Bone marrow (tissue), 2 donors: ENCODE measurements at regions not wholly inside any gene's neighbourhood (a gene's known extent, or its start where the extent isn't known, plus 50 kb on each side); places are given as distances from the start of the nearest gene placed in this dataset.

Experiments used
- DNase-seq, 2 donors: peaks; one replicate each; lab custom pipeline; 2025; lab: John Stamatoyannopoulos, UW

DNA sequence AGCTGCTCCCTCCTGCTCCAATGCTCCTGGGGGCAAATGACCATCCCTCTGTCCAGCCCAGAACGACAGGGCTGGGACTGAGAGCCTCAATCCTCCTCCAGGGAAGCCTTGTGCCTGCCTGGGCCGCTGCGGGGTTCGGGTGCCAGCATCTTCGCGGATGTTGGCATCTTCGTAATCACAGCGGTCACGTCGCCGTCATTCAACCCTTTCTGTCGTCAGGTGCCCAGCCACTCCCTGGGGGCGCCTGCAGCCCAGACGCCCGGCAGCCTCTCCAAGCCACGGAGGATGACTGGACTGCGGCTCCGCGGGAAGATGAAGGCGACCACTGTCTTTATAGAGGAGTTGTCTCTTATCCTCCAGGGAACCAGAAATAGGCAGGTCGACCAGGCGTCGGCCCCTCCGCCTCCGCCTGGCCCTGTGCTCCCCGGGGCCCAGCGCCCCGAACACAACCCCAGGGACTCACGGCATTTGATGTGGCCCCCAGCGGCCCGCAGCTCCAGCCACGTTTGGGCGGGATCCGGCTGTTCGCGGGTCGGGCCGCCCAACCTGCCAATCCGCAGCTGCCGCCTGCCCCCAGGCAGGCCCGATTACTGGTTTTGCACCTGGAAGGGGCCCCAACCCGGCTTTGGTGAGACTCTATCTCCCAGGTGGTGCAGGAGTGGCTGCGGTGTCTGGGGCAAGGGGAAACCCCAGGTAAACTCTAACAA is 113.9 kb downstream of the THNSL2 start:
- DNase-seq, result no peak

DNA sequence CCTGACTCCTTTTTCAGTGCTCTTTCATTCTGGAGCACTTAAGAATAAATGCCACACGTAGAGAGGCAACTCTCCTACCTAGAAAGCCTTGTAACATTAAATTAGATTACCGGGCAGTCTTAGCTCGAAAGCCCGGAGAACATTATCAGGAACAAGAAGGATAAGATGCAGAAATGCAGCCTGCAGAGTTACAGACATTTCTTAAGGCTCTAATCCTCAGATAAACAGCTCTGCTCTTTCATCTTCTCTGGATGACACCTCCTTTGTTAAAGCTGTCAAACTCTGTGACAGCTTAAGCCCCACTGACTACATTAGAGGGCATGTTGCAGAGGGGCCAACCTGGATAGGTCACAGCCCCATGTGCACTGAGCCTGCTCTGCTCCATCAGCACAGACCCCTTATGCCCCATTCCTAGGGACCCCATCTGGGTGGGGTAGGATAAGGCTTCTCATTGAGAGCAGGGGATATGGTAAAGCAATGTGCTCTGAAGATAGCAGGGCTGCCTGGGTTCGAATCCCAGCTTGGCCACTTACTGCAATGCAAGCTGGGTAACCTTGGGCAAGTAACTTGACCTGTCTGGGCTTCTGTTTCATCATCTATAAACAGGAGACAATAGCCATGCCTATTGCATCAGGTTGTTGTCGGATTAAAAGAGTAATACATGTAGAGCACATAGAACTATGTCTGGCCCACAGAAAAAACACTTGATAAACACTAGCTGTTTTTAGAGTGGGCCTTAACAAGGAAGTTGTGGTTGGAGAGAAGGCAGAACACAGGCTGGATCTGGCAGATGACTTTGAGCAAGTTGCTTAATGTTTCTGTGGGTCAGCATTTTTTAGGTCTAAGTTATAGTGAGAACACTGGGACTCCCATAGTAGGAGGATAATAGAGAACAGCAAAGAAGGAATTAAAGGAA is 111.4 kb downstream of the THNSL2 start:
- DNase-seq, result no peak

DNA sequence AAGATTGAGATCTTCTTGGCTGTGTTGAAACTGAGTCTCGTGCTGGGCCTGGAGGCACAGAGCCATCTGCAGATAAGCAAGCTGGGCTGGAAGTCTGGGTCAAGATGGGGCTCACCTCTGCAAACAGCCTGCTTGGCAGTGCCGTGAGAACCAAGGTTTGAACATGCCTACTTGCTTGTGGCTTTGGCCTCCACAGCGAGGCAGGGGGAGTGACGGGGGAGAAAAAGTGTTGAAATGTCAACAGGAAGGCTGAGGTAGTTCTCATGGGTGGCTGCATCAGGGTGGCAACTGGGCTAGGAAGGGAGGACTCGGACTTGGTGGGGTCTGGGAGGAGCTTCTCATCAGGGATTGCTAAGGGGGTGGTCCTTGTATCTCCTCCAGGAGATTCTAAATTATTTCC is 99.7 kb downstream of the THNSL2 start:
- DNase-seq, result no peak

DNA sequence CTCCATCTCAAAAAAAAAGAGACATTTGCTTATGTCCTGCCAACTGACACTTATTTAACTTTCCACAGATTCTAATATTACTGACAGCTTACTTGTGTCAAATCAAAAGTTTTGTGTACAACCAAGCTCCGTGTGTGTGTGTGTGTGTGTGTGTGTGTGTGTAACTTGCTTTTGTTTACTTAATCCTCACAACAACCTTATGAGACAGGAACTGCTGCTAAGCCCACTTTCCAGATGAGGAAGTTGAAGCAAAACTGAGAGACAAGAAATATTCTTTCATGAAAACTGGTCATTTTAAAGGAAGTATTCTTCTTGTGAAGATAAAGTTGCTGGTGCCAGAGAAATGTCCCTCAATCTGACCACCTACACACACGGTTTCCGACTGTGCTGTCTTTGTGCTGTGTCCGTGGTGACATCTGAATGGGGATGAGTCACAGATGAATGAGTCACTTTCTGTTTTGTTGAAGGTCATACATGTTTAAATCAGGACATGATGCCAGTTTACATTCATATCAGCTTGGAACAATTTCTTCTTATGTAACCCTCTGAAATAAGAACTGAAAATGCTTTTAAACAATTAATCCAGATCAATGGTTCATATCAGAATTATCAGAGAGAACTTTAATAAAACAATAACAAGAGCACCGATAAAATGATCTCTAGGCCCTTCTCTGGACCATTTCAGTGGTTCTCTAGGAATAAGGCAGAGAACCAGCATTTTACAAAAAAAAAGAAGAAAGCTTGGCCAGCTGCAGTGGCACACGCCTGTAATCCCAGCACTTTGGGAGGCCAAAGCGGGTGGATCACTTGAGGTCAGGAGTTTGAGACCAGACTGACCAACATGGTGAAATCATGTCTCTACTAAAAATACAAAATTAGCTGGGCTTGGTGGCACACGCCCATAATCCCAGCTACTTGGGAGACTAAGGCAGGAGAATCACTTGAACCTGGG is 95.5 kb downstream of the THNSL2 start:
- peak in 1 of 2 donors; percentile 11 for DNase-seq

DNA sequence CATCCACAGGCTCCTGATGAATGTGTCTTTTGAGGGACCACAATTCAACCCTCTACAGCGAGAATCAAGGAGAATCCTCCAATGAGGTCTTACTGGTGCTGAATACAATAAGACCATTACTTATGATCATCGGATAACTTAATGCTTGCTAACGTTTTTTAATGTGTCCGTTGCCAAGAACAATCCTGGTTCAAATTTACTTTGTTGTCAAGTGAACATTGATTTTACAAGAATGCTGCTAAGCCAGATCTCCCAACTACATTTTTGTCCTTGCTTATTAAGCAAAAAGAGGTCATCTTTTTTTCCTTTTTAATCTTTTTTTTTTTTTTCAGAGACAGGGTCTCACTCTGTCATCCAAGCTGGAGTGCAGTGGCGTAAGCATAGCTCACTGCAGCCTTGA is 93.7 kb downstream of the THNSL2 start:
- DNase-seq, result no peak

DNA sequence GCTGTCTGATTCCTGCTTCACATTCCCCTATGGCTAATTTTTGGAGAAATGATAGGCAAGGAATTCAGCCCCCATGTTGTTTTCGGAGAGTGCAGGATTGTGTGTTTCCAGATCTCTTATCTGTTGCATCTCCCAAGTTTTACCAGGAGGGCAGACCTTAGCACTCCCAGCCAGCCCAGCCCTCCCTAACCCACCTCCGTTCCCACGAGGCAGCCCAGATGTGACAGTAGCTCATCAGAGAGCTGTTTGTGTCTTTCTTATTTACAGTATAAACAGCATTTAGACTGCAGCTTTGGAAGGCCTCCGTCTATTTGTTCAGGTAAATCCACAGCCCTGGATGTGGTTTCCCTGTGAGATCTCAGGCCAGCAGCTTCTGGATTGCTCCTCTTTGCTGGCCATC is 91.6 kb downstream of the THNSL2 start:
- no peak for DNase-seq

DNA sequence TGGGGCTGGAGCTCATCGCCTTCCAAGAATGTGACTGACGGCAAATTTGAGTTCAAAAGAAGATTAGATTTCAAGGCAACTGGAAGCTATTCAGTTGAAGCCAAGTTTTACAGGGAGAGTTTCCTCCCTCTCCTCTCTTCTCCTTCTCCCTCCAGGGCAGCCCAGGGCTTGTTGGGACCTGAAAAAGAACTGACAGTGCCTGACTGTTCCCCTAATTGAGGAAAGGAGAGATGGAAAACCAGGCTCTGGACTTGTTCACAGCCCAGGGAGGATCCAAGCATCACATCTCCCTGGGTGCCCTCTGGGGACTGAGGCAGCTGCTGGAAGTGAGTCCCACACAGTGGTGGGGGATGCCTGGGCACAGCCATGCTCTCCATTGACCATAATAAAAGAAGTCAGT is 88.1 kb downstream of the THNSL2 start:
- no peak for DNase-seq

DNA sequence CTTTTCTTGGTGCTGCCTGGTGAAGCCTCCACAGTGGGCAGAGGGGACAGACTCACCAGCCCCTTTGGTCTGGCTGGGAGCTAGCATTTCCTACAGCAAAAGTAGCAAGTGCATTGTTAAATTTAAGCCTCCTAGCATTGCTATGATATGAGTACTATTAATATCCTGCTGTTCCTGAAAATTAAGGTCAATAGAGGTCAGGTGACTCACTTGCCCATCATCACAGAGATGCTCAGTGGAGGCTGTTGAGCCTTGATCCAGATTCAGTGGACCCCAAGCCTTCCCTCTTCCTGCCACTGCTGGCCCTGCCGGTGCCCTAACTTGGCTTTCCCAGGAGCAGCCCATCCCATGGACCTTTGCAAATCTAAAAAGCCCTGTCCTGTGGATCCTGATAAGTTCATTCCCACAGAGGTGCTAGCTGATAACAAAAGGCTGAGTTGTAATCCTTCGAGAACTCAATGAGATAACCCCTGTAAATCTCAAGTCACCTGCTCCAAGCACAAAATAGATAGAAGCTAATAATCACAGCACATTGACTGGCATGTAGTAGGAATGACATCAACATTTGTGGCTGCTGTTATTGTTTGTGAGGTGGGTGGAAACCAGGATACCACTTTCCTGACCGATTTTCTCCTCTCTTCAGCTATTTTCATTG is 84.4 kb downstream of the THNSL2 start:
- no peak for DNase-seq

DNA sequence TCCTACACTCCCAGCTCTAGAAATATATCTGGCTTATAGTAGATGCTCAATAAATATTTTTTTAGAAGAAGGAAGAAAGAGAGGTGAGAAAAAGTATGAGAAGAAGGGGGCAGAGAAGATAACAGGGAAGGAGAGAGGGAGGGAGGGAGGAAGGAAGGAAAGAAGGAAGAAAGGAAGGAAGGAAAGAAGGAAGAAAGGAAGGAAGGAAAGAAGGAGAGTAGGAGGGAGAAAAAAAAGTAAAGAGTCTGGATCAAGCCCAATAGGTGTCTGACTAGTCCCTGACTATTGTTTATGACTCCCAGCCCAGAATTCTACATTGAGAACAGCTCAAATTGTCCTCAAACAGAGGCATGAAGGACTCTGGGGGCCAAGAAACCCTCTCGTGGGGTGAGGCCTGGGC is 83.9 kb downstream of the THNSL2 start:
- no peak for DNase-seq

DNA sequence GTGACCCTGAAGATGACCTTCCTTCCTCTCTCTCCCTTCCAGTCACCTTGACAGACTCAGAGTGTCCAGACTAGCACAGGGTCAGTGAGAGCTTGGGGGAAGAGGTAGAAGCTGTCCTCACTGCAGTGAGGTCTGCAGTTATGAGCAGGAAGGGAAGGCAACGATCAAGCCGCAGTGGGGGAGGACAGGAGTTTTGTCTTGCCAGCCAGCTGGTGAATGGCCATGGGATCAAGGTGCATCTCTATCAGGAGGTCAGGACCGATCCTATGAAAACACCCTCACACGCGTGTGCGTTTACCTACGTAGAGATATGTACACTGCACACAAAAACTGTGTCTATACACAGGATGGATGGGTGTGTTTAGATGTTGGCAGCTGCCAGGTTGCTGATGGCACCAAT is 83.2 kb downstream of the THNSL2 start:
- DNase-seq, result no peak

DNA sequence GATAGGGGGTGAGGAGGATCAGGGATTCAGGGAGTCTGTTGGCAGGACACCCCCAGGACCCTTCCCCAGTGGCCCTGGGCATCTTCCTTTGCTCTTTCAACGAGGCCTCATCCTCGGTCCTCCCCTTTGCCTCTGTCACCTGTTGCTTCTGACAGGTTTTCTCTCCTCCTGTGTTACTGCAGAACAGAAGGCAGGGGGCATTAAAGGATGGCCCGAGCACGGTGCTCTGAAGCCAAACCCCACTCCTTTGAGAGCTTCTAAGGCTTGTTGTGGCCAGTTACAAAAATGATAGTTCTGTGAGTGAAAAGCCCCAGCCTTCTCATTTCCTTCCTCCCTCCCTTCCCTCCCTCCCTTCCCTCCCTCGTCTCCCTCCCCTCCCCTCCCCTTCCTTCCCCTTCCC is 82.5 kb downstream of the THNSL2 start:
- DNase-seq, result no peak

DNA sequence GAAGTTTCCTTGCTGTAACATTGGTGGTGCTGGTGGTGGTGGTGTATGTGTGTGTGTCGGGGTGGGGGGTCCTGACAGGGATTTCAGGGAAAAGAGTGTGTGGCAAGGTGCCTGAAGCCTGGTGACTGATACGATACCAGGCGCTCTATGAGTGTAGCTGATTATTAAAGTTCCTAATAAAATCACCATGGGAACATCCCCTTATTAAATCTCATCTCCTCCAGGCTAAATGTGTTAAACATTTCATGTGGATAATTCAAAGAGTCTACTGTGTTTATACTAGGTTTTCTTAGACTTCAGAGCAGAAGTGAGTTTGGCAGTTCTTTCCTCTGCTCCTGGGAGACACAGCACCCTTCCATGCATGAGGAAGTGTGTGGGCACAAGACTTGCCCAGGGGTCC is 82.0 kb downstream of the THNSL2 start:
- no peak for DNase-seq

DNA sequence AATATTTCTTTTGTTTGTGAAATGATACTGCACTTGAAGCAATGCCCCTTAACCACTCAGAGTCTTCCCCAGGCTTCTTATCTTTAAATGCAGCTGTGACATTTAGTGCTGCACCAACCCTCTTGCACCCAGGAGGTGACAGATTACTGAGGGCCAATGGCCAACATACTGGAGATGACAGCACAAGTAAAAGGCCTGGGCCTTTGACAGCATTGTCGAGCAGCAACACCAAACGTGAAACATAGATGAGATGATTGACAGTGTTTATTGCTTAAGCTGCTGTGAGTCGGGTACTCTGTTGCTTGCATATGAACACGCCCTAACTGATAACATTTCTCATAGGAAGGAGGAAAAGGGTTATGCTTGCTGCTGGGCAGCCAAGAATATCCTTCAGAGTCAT is 80.3 kb downstream of the THNSL2 start:
- DNase-seq, result no peak

DNA sequence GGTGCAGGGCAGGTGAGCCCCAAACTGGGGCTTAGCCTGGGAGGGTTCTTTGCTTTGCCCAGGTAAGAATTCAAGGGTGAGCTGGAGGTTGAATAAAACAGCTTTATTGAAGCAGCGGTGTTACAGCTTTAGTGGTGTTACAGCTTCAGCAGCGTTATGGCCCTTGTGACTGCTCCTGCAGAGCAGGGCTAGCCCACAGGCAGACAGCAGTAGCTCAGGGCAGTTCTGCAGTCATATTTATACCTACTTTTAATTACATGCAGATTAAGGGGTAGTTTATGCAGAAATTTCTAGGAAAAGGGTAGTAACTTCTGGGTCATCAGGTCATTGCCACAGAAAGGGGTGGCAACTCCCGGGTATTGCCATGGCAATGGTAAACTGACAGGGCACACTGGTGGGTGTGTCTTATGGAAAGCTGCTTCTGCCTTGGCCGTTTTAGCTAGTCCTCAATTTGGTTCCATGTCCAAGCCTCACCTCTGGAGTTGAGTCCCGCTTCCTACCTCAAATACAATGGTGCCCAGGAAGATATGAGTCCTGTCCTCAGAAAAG is 78.2 kb downstream of the THNSL2 start:
- no peak for DNase-seq

DNA sequence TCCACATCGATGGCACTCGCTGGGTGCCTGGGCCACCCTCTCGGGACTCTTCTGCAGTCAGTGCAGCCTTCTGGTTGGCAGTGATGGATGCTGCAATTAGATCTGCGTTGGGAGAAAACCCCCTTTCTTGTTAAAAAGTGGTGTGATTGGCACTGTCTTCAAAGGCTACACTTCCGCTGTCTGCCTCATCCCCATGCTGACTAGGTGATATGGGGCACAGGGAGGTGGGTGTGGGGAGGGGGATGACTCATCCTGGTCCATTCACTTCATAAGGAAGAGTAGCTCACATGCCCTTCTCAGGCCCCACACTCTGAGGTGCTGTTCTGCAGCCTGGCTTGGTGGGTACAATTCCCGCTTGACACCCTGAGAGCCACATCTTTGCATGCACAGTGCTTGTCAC is 77.4 kb downstream of the THNSL2 start:
- no peak for DNase-seq

DNA sequence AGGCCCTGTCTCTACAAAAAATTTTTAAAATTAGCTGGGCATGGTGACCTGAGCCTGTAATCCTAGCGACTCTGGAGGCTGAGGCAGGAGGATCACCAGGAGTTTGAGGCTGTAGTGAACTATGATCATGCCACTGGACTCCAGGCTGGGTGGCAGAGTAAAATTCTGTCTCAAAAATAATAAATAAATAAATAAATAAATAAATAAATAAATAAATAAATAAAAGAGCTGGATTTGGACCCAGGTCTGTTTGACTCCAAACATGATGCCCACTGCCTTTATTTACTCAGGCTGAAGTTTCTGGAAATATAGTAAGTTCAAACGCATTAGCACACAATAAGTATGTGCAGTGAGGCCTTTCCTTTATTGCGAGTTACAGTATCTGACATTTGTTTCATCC is 75.0 kb downstream of the THNSL2 start:
- no peak for DNase-seq

DNA sequence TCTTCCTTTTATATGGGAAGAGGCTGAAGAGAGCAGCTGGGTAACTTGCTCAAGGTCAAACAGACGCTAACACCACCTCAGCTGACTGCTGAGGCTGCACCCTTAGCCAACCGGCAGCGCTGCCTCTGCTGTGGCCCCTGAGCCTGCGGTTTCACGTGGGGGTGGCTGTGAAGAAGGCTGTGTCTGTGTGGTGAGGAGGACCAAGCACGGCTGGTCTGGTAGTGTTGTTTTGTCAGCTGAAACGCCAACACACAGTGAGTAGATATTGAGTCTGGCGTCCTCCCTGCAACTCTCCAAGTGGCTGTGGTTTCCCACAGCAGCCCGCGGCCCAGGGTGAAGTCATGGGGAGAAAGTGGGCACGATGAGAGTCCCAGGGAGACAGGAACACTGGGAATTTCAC is 69.6 kb downstream of the THNSL2 start:
- DNase-seq, result no peak

DNA sequence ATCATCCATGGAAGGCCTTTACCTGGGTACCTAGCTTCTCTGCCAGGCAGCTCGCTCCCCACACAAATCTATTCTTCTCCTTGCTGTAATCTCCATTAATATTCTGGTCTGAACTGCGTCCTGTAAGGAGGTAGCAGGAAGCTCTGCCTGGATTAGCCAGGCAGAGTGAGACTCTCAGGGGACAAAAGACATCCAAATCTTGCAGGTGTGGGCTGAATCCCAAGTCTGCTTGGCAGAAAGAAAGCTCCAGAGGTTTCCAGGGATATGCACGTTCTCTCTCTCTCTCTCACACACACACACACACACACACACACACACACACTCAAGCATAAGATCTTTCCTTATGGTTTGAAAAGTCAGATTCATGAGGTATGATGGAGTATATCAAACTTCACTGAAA is 66.5 kb downstream of the THNSL2 start:
- no peak for DNase-seq
